ENCODE measurements at regions not wholly inside any gene's neighbourhood (a gene's known extent, or its start where the extent isn't known, plus 50 kb on each side); places are given as distances from the start of the nearest gene placed in this dataset.

DNA sequence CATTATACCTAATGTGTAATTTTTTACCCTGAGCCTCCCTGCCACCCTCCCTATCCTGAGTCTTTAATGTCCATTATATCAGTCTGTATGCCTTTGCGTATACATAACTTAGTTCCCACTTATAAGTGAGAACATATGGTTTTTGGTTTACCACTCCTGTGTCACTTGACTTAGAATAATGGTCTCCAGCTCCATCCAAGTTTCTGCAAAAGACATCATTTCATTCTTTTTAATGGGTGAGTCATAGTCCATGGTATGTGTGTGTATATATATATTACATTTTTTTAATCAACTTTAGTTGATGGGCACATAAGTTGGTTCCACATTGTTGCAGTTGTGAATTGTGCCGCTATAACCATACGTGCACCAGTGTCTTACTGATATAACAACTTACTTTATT lies 477.1 kb upstream of the NEGR1 start:
- TF ChIP-seq, protein P1, sequence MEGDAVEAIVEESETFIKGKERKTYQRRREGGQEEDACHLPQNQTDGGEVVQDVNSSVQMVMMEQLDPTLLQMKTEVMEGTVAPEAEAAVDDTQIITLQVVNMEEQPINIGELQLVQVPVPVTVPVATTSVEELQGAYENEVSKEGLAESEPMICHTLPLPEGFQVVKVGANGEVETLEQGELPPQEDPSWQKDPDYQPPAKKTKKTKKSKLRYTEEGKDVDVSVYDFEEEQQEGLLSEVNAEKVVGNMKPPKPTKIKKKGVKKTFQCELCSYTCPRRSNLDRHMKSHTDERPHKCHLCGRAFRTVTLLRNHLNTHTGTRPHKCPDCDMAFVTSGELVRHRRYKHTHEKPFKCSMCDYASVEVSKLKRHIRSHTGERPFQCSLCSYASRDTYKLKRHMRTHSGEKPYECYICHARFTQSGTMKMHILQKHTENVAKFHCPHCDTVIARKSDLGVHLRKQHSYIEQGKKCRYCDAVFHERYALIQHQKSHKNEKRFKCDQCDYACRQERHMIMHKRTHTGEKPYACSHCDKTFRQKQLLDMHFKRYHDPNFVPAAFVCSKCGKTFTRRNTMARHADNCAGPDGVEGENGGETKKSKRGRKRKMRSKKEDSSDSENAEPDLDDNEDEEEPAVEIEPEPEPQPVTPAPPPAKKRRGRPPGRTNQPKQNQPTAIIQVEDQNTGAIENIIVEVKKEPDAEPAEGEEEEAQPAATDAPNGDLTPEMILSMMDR (IDR thresholded peaks at IDR 0.05): no peak
- TF ChIP-seq POLR2A (IDR thresholded peaks at IDR 0.05): no peak

Data from body of pancreas (tissue), 4 donors.